ENCODE measurements at regions not wholly inside any gene's neighbourhood (a gene's known extent, or its start where the extent isn't known, plus 50 kb on each side); places are given as distances from the start of the nearest gene placed in this dataset.

- no peak for TF ChIP-seq EZH2 (IDR thresholded peaks at IDR 0.05; ENCODE audit: low read length)
- TF ChIP-seq, protein P1, sequence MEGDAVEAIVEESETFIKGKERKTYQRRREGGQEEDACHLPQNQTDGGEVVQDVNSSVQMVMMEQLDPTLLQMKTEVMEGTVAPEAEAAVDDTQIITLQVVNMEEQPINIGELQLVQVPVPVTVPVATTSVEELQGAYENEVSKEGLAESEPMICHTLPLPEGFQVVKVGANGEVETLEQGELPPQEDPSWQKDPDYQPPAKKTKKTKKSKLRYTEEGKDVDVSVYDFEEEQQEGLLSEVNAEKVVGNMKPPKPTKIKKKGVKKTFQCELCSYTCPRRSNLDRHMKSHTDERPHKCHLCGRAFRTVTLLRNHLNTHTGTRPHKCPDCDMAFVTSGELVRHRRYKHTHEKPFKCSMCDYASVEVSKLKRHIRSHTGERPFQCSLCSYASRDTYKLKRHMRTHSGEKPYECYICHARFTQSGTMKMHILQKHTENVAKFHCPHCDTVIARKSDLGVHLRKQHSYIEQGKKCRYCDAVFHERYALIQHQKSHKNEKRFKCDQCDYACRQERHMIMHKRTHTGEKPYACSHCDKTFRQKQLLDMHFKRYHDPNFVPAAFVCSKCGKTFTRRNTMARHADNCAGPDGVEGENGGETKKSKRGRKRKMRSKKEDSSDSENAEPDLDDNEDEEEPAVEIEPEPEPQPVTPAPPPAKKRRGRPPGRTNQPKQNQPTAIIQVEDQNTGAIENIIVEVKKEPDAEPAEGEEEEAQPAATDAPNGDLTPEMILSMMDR (optimal IDR thresholded peaks at IDR 0.05 in 1 of 3, IDR thresholded peaks at IDR 0.05 in 1 of 3, conservative IDR thresholded peaks at IDR 0.05 in 1 of 3; ENCODE audit: extremely low read depth in 1 of 3, insufficient read depth in 2 of 3, low read length in 3 of 3), result no peak
Measured at GRCh38 chr15:69510556-69510955, 57.9 kb downstream of the RPLP1 start.

Data from keratinocyte (primary cell).